ENCODE measurements at regions not wholly inside any gene's neighbourhood (a gene's known extent, or its start where the extent isn't known, plus 50 kb on each side); places are given as distances from the start of the nearest gene placed in this dataset.
A peak's percentile ranks its signal among the peaks of the same experiment; 100 is the strongest.
"Not testable (repeated sequence)": the region's sequence is repeated elsewhere in the genome, so short reads cannot be mapped to it uniquely, and the experiment has no call there.

DNA sequence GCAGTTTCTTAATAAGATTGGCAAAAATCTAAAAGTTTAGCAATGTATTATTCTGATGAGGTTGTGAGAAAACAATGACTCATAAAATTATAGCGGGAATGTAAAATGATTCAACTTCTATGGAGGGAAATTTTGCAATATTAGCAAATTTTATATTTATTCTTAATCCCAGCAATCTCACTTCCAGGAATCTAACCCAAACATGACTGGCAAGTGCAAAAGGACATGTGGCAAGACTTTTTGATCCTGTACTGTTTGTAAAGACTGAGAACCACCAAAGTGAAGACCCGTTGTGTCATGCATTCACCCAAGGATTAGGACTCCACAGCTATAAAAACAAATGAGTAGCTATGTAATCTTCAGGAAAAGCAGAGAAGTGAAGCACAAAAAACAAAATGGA lies 234.8 kb upstream of the KYNU start:
- no peak overlapping the region for H3K27ac ChIP-seq
- TF ChIP-seq ZFX (IDR thresholded peaks at IDR 0.05) (no peak), CTCF (conservative IDR thresholded peaks at IDR 0.05) (no peak)

- no peak for TF ChIP-seq ZFX (IDR thresholded peaks at IDR 0.05)
- TF ChIP-seq CTCF (conservative IDR thresholded peaks at IDR 0.05): no peak
- no peak overlapping the region for H3K27ac ChIP-seq
Observed at GRCh38 chr2:142629193-142629592, 248.3 kb upstream of the KYNU start.

DNA sequence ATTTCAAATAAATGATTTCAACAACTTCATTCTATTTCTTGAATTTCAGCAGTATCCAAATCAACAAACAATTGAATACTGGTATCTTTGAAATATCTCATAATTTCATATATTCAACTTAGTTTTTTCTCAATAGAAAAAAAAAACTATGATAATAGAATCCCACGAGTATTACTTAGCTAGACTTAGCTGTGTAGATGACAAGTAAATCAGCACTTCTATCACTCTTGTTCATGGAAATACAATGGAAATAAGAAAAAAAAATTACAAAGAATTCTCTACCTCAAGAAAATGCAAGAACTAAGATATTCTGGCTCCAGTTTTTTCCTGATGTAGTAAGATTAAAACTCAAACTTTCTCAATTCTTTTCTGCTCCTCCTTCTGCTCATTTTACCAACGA lies 256.2 kb upstream of the KYNU start:
- no peak overlapping the region for H3K27ac ChIP-seq
- TF ChIP-seq CTCF (conservative IDR thresholded peaks at IDR 0.05) (no peak), ZFX (IDR thresholded peaks at IDR 0.05) (no peak)

DNA sequence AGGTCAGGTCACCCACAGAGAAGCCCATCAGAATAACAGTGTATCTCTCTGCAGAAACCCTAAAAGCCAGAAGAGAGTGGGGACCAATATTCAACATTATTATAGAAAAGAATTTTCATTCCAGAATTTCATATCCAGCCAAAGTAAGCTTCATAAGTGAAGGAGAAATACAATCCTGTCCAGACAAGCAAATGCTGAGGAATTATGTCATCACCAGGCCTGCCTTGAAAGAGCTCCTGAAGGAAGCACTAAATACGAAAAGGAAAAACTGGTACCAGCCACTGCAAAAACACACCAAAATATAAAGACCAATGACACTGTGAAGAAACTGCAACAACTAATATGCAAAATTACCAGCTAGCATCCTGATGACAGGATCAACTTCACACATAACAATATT lies 260.0 kb upstream of the KYNU start:
- H3K27ac ChIP-seq: no peak overlapping the region
- TF ChIP-seq CTCF (conservative IDR thresholded peaks at IDR 0.05) (no peak), ZFX (IDR thresholded peaks at IDR 0.05) (no peak)

DNA sequence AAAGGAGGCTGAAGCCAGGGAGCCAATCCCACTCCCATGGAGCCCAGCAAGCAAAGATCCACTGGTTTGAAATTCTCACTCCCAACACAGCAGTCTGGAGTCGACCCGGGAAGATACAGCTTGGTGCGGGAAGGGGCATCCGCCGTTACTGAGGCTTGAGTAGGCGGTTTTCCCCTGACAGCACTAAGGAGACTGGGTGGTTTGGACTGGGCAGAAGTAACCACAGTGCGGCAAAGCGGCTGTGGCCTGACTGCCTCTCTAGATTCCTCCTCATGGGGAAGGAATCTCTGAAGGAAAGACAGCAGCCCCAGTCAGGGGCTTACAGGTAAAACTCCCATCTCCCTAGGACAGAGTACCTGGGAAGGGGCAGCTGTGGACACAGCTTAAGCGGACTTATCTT lies 261.6 kb upstream of the KYNU start:
- no peak overlapping the region for H3K27ac ChIP-seq
- no peak for TF ChIP-seq ZFX (IDR thresholded peaks at IDR 0.05)
- no peak for TF ChIP-seq CTCF (conservative IDR thresholded peaks at IDR 0.05)

- not testable (repeated sequence) for H3K27ac ChIP-seq
Observed at GRCh38 chr2:142613193-142613592, 264.3 kb upstream of the KYNU start.

DNA sequence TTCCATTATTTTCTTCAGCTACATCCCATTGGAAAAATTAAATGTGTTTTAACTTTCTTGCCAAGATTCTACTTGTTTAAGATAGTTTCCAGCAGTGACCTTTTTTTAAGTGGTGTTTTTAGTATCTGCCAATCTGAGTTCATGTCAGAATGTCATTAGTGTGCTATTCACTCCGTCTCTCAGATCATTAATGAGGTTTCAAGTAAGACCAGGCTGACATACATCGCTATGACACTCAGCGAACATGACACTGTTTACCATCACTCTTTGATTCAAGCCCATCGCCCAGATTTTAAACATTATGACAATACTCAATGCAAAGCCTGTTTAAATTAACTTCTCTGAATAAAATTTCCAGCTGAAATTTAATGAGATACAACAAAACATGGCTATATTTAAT lies 272.0 kb upstream of the KYNU start:
- no peak overlapping the region for H3K27ac ChIP-seq
- no peak for TF ChIP-seq CTCF (conservative IDR thresholded peaks at IDR 0.05)
- TF ChIP-seq ZFX (IDR thresholded peaks at IDR 0.05): no peak

DNA sequence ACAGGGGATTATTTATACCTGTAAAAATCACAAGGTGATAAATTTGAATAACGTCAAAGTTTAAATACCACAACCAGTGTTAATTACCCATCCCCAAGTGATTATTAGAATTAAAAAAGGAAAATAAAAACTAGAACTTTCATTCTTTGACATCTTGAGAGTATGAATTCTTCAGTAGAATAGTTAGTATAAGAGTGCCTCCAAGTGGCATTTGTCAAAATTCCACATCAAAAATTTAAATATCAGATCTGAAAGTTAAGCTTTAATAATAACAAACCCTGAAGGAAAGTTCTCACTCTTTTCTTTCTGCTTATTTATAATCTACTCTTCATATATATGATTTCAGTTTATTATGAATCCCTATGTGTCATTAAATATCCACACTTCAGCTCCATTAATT lies 273.7 kb upstream of the KYNU start:
- TF ChIP-seq CTCF (conservative IDR thresholded peaks at IDR 0.05) (peak; percentile 53), ZFX (IDR thresholded peaks at IDR 0.05) (no peak)

More for the DNA sequence above, 273.7 kb upstream of the KYNU start:
- no peak overlapping the region for H3K27ac ChIP-seq

Measured in C4-2B (cell line).